ENCODE measurements at regions not wholly inside any gene's neighbourhood (a gene's known extent, or its start where the extent isn't known, plus 50 kb on each side); places are given as distances from the start of the nearest gene placed in this dataset.
"Not testable (repeated sequence)": the region's sequence is repeated elsewhere in the genome, so short reads cannot be mapped to it uniquely, and the experiment has no call there.

DNA sequence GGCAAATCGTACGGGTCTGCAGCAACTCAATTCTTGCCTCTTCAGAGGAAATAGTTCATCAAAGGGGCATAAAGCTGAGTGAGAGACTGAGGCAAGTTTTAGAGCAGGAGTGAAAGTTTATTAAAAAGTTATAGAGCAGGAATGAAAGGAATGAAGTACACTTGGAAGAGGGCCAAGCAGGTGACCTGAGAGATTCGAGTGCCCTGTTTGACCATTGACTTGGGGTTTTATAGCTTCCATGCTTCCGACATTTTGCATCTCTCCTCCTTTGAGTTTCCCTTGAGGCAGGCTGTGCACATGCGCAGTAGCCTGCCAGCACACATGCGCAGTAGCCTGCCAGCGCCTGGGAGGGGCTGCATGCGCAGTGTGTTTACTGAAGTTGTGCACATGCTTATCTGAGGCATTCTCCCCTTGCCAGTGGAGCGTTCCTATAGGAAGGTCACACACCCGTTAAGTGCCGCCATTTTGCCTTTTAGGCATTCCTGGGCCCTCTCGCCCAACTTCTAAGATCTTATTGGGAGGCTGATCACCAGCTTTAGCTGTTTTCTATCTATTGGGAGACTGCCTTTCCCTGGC, 265.5 kb upstream of the MGAT5 start:
- no peaks in the 10 kb centered on the region for H3K36me3 ChIP-seq (ENCODE audit: control insufficient read depth in 2 of 3, insufficient read depth in 3 of 3, low read length in 3 of 3)
- no peaks in the 10 kb centered on the region for H3K27me3 ChIP-seq (ENCODE audit: control insufficient read depth, insufficient read depth, low read length)
- TF ChIP-seq, protein P1, sequence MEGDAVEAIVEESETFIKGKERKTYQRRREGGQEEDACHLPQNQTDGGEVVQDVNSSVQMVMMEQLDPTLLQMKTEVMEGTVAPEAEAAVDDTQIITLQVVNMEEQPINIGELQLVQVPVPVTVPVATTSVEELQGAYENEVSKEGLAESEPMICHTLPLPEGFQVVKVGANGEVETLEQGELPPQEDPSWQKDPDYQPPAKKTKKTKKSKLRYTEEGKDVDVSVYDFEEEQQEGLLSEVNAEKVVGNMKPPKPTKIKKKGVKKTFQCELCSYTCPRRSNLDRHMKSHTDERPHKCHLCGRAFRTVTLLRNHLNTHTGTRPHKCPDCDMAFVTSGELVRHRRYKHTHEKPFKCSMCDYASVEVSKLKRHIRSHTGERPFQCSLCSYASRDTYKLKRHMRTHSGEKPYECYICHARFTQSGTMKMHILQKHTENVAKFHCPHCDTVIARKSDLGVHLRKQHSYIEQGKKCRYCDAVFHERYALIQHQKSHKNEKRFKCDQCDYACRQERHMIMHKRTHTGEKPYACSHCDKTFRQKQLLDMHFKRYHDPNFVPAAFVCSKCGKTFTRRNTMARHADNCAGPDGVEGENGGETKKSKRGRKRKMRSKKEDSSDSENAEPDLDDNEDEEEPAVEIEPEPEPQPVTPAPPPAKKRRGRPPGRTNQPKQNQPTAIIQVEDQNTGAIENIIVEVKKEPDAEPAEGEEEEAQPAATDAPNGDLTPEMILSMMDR (IDR thresholded peaks at IDR 0.05; ENCODE audit: borderline replicate concordance, extremely low read depth, insufficient read depth) = no peak
- intact Hi-C loops (cut with DNase I) = no loop called here
- H3K9ac ChIP-seq (ENCODE audit: low read length in 3 of 3) = no peak overlapping the region
- H3K4me1 ChIP-seq (ENCODE audit: control insufficient read depth in 2 of 3, insufficient read depth in 2 of 3, low read depth in 1 of 3, low read length in 3 of 3) = no peaks in the 10 kb centered on the region
- no peaks in the 10 kb centered on the region for H3K9me3 ChIP-seq (ENCODE audit: control insufficient read depth in 2 of 3, insufficient read depth in 1 of 3, low read length in 3 of 3)
- FAIRE-seq (no peak), DNase-seq (no peak)
- no peak overlapping the region for H3K27ac ChIP-seq (ENCODE audit: low read depth in 2 of 2, low read length in 2 of 2)
- H3K4me3 ChIP-seq (ENCODE audit: low read length in 3 of 3) = no peak overlapping the region

DNA sequence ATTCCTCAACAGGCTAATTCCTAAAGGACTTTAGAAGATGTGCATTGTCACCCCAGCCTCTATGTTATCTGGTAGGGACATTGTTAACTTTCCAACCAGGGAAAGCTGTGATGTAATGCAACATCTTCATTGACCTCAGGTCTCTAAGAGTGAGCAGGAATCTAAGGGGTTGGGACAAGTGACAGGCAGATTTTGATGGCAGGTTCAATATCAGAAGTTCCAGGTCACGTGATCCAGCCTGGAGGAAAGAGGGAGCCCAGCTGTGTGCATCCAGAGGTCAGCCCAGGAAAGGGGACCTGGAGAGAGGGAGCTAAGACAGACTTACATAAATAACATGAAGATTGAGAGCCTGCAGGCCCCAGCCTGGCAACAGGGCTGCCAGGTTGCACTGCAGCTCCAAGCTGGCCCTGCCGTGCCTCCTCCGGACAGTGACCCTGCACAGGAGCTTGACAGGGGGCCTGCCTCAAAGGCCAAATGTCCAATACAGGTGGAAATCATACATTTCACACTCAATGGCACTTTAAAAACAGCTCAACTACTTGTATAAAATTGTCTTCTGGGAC, 262.2 kb upstream of the MGAT5 start:
- TF ChIP-seq, protein P1 (IDR thresholded peaks at IDR 0.05; ENCODE audit: borderline replicate concordance, extremely low read depth, insufficient read depth) = no peak
- Histone ChIP-seq H3K4me3 (ENCODE audit: low read length in 3 of 3) (no peak overlapping the region), H3K9me3 (ENCODE audit: control insufficient read depth in 2 of 3, insufficient read depth in 1 of 3, low read length in 3 of 3) (no peaks in the 10 kb centered on the region), H3K9ac (ENCODE audit: low read length in 3 of 3) (no peak overlapping the region), H3K36me3 (ENCODE audit: control insufficient read depth in 2 of 3, insufficient read depth in 3 of 3, low read length in 3 of 3) (no peaks in the 10 kb centered on the region), H3K4me1 (ENCODE audit: control insufficient read depth in 2 of 3, insufficient read depth in 2 of 3, low read depth in 1 of 3, low read length in 3 of 3) (no peaks in the 10 kb centered on the region), H3K27me3 (ENCODE audit: control insufficient read depth, insufficient read depth, low read length) (no peaks in the 10 kb centered on the region), H3K27ac (ENCODE audit: low read depth in 2 of 2, low read length in 2 of 2) (no peak overlapping the region)
- intact Hi-C loops (cut with DNase I) = no loop called here
- FAIRE-seq (no peak), DNase-seq (no peak)

DNA sequence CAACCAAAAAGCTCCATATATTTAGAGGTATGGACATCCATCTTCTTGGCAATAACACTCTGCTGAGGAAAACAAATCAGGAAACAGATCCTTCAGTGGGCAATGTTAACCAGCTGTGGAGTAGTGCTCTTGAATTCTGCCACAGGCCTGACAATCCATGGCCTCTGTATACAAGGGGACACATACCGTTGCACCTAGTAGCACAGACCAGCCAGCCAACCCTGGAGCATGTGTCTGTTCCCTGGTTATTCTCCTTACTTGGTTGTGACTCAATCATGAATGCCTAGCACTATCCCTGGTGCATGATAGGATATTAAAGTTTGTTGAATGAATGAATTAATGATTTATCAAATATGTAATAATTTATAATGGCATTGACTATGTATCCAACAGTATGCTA, 261.4 kb upstream of the MGAT5 start:
- no peaks in the 10 kb centered on the region for H3K4me1 ChIP-seq (ENCODE audit: control insufficient read depth in 2 of 3, insufficient read depth in 2 of 3, low read depth in 1 of 3, low read length in 3 of 3)
- H3K27ac ChIP-seq (ENCODE audit: low read depth in 2 of 2, low read length in 2 of 2) = no peak overlapping the region
- H3K9me3 ChIP-seq (ENCODE audit: control insufficient read depth in 2 of 3, insufficient read depth in 1 of 3, low read length in 3 of 3) = no peaks in the 10 kb centered on the region
- no peaks in the 10 kb centered on the region for H3K27me3 ChIP-seq (ENCODE audit: control insufficient read depth, insufficient read depth, low read length)
- H3K4me3 ChIP-seq (ENCODE audit: low read length in 3 of 3) = no peak overlapping the region
- no peak for DNase-seq
- FAIRE-seq = no peak
- intact Hi-C loops (cut with DNase I) = no loop called here
- H3K36me3 ChIP-seq (ENCODE audit: control insufficient read depth in 2 of 3, insufficient read depth in 3 of 3, low read length in 3 of 3) = no peaks in the 10 kb centered on the region
- H3K9ac ChIP-seq (ENCODE audit: low read length in 3 of 3) = no peak overlapping the region
- TF ChIP-seq, protein P1 (IDR thresholded peaks at IDR 0.05; ENCODE audit: borderline replicate concordance, extremely low read depth, insufficient read depth) = no peak

DNA sequence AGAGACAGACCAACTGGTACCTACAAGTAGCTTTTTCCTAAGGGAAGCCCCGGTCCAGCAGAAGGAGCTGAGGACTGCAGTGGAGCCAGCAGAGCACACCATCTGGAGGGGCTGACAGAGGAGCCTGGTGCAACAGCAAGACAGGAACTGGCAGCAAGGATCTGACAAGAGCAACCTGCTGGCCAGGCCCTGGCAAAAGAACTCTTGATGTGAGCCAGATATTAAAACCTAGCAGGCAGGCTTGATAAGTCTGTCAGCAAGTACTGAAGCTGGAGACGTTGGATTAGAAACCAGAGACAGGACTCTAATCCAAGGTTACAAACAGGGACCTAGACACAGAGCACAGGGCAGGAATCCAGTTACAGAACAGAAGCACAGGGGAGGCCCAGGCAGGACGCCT, 260.7 kb upstream of the MGAT5 start:
- Histone ChIP-seq H3K9me3 (ENCODE audit: control insufficient read depth in 2 of 3, insufficient read depth in 1 of 3, low read length in 3 of 3) (no peaks in the 10 kb centered on the region), H3K4me3 (ENCODE audit: low read length in 3 of 3) (no peak overlapping the region), H3K36me3 (ENCODE audit: control insufficient read depth in 2 of 3, insufficient read depth in 3 of 3, low read length in 3 of 3) (no peaks in the 10 kb centered on the region), H3K4me1 (ENCODE audit: control insufficient read depth in 2 of 3, insufficient read depth in 2 of 3, low read depth in 1 of 3, low read length in 3 of 3) (no peaks in the 10 kb centered on the region), H3K27me3 (ENCODE audit: control insufficient read depth, insufficient read depth, low read length) (no peaks in the 10 kb centered on the region), H3K27ac (ENCODE audit: low read depth in 2 of 2, low read length in 2 of 2) (no peak overlapping the region), H3K9ac (ENCODE audit: low read length in 3 of 3) (no peak overlapping the region)
- TF ChIP-seq, protein P1 (IDR thresholded peaks at IDR 0.05; ENCODE audit: borderline replicate concordance, extremely low read depth, insufficient read depth) = no peak
- FAIRE-seq (no peak), DNase-seq (no peak)
- intact Hi-C loops (cut with DNase I) = no loop called here

DNA sequence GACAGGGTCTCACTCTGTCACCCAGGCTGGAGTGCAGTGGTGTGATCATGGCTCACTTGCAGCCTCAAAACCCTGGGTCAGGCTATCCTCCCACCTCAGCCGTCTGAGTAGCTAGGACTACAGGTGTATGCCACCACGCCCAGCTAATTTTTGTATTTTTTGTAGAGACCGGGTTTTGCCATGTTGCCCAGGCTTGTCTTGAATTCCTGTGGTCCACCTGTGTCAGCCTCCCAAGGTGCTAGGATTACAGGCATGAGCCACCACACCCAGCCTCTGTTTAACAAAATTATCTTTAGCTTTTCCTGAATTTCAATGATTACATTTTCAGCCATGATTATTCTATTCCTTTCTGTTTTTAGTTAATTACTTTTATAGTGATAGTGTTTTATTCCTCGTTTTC, 255.1 kb upstream of the MGAT5 start:
- H3K4me1 ChIP-seq (ENCODE audit: control insufficient read depth in 2 of 3, insufficient read depth in 2 of 3, low read depth in 1 of 3, low read length in 3 of 3); H3K36me3 ChIP-seq (ENCODE audit: control insufficient read depth in 2 of 3, insufficient read depth in 3 of 3, low read length in 3 of 3); H3K4me3 ChIP-seq (ENCODE audit: low read length in 3 of 3); H3K9me3 ChIP-seq (ENCODE audit: control insufficient read depth in 2 of 3, insufficient read depth in 1 of 3, low read length in 3 of 3); H3K27ac ChIP-seq (ENCODE audit: low read depth in 2 of 2, low read length in 2 of 2); H3K27me3 ChIP-seq (ENCODE audit: control insufficient read depth, insufficient read depth, low read length); intact Hi-C loops (cut with DNase I); H3K9ac ChIP-seq (ENCODE audit: low read length in 3 of 3); FAIRE-seq; DNase-seq: not testable (repeated sequence)
